Stimulated activated CD8-positive, alpha-beta memory T cell treated with anti-CD3 and anti-CD28 coated beads, Interleukin-15, amount 100 ng/mL, for 48 hours (primary cell): ENCODE measurements at regions not wholly inside any gene's neighbourhood (a gene's known extent, or its start where the extent isn't known, plus 50 kb on each side); places are given as distances from the start of the nearest gene placed in this dataset.

Experiments
- DNase-seq, 2 donors: peaks; one replicate each; pipeline ENCODE4 v3.0.0-alpha.2; 2020; ENCODE audit warnings: low read depth in 2 of 2

- DNase-seq, result no peak
Measured at GRCh38 chr13:34547929-34548328, 394.1 kb upstream of the NBEA start.

DNA sequence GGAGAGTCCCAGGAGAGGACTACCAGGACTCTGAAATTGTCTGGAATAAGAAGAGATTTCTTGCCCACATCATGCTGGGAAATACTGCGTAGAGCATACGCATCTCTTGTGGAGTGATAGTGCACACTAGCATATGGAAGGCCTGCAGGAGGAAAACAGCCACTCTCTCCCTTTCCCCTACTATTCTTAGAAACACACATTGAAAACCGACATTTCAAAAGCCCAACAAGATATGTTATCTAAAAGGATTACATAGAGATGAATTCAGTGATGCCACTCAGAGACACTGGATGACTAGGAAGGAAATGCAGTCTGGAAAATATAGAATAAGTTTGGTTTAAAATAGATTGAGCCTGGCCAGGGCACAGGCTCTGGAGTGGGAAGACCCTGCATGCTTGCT is 388.7 kb upstream of the NBEA start:
- DNase-seq, result no peak

DNA sequence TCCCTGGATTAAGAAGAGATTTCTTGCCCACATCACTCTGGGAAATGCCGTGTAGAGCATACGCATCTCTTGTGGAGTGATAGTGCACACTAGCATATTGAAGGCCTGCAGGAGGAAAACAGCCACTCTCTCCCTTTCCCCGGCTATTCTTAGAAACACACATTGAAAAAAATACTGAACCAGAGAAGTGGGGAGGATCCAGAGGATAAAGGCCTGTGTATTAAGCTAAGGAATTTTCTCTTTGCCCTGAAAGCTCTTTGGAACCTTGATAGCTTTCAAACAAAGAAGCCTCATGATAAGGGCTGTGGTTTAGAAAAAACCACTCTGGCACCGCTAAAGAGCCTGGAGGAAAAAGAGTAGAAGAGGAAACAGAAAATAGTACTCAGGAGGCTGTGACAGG is 386.1 kb upstream of the NBEA start:
- no peak for DNase-seq

- no peak for DNase-seq
Measured at GRCh38 chr13:34561033-34561432, 381.0 kb upstream of the NBEA start.

DNA sequence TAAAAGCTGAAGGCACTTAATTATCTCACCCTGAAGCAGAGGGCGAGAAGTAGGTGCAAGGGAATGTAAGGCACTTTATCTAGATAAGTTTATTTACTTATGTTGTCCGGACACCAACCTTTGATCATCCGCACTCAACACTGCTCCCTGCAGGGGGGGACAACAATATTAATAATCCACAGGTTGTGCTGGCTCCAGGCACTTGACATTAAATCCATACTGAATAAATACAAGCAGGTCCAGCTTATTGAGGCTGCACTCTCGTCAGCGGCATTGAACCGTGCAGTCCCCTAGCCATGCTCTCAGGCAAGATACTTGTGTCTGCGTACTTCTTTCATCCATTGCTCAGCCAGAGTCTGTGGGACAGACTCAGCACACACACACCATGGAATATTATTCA is 374.5 kb upstream of the NBEA start:
- no peak for DNase-seq

- DNase-seq, result no peak
Measured at GRCh38 chr13:34570698-34571353, 371.2 kb upstream of the NBEA start.

DNA sequence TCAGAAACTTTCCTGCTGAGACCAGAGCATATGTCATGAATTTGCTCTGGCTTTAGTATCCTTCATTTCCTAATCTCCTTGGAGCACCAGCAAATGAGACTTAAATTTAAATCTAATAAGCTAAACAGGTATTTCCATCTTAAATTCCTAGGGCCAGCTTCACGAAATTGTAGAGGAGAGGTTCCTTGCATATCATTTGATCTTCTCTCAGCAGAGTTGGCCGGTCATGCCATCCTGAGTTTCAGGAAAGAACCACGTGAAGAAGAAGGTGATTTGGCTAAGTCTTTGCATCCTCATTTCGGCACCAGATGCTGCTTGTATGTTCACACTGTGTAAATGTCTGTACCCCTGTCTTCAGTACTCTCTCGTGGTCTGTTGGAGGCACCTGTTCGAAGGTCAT is 370.4 kb upstream of the NBEA start:
- DNase-seq, result no peak

DNA sequence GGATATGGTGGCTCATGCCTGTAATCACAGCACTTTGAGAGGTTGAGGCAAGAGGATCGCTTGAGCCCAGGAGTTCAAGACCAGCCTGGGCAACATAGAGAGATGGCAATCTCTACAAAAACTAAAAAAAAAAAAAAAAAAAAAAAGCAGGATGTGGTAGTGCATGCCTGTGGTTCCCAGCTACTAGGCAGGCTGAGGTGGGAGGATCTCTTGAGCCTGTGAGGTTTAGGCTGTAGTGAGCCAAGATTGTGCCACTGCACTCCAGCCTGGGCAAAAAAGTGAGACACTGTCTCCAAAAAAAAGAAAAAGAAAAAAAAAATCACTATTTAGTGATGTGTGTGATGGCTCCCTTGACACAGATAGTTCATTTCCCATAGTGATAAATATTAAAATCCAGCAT is 365.0 kb upstream of the NBEA start:
- no peak for DNase-seq

- DNase-seq, result no peak
Measured at GRCh38 chr13:34578471-34578870, 363.6 kb upstream of the NBEA start.

DNA sequence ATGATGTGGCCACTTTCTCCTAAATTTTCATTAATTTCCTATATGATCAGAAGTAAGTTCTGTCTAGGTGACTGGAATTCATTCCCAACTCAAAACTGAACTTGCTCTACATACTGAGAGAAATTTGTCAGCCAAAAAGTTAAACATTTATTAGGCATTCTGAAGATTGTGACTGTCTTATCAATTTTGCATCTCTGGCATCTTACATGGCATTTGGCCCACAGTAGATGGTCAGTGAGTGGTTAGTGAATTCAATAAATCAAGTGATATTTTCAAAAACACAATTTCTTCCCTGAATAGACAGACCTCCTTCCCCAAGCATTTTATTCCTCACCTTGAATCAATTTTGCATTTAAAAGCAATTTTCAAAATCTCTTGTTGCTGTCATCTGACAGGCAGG is 363.2 kb upstream of the NBEA start:
- no peak for DNase-seq

DNA sequence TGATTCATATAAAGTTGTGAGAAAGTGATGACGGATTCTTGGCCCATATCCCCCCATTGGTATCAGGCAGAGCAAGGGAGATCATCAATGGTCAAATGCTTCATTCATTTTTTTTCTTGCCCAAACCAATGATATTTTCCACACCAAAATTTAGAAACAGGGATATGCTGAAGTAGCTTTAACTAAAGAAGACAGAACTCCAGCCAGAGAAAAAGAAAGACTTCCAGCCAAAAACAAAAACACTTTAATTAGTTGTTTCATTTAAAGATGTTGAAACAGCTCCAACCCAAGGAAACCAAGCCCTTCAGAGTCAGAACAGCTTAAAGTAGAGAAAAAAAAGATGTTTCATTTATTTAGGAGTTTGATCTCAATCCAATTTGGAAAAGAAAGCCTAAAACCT is 358.9 kb upstream of the NBEA start:
- DNase-seq, result no peak

DNA sequence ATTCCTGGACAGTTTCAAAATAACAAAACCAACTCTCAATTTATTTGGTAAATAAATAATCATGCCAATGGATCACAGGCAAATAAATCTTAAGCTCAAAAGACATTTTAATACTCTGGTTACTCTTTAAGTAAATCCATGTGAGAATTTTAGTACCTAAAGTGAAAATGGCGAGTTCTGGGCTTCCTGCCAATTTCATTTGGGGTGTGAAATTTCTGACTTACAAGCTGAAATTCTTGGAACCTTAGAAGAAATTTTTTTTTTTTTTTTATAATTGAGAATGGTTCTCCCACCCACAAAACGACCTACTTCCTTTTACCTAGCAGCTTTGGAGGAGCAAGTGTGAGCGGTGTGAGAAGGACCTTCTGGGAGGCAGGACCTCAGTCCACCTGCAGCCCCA is 354.5 kb upstream of the NBEA start:
- DNase-seq, result no peak

DNA sequence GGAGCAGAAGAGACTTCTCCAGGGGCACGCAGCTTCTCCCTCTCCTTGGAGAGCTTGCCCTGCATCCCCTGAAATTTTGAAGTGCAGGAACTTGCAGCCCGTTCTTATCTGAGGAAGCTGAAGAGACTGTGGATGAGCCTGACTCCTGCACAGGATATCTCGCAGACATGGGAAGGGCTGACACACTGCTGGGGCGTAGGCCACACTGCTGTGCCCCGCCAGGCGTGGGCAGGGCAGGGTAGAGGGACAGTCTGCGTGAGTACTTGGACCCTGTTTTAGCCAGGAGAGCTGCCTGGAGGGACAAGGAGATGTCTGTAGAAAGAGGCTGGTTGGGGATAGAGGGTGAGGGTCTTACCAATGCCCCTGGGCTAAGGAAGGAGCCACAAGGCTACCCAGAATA is 353.7 kb upstream of the NBEA start:
- DNase-seq, result no peak

GRCh38 chr13:34589581-34589980 is 352.5 kb upstream of the NBEA start:
- no peak for DNase-seq

- no peak for DNase-seq
Measured at GRCh38 chr13:34591129-34591528, 350.9 kb upstream of the NBEA start.

GRCh38 chr13:34591900-34592529 is 350.1 kb upstream of the NBEA start:
- no peak for DNase-seq

- DNase-seq, result no peak
Measured at GRCh38 chr13:34593658-34594057, 348.4 kb upstream of the NBEA start.

DNA sequence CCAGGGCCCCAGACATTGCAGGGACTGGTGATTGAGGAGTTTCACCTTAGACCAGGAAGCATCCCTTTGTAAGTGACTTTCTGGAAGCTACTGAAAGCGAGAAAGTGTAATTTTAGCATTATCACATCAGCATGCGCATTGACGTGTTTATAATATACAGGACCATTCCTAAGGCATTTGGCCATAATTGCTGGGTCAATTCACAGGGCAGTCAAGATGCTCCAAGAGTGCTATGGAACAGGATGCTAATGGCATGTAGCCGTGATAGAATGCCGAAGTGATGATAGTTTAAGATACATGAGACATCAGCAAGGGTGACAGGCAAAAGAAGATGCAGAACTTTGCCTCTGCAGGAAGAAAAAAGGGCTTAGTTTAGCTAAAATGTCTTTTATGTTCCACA is 347.6 kb upstream of the NBEA start:
- no peak for DNase-seq

GRCh38 chr13:34608331-34608730 is 333.7 kb upstream of the NBEA start:
- DNase-seq, result no peak

DNA sequence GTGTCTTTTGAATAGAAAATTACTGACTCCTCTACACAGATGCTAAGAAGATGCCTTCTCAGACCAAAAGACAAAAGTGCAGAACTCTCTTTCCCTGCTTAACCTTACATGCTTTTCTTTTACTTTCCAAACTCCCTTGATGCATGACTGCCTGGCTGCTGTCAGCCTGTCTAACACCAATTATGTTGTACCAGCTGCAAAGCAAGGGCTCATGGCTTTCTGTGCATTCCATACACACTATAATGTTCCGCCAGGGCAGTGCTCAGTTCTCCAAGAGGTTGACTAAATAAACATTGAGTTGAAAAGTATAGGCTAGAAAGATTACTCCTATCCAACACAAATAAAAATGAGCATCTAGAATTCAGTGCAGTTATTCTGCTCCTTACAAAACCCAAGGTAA is 330.4 kb upstream of the NBEA start:
- no peak for DNase-seq

DNA sequence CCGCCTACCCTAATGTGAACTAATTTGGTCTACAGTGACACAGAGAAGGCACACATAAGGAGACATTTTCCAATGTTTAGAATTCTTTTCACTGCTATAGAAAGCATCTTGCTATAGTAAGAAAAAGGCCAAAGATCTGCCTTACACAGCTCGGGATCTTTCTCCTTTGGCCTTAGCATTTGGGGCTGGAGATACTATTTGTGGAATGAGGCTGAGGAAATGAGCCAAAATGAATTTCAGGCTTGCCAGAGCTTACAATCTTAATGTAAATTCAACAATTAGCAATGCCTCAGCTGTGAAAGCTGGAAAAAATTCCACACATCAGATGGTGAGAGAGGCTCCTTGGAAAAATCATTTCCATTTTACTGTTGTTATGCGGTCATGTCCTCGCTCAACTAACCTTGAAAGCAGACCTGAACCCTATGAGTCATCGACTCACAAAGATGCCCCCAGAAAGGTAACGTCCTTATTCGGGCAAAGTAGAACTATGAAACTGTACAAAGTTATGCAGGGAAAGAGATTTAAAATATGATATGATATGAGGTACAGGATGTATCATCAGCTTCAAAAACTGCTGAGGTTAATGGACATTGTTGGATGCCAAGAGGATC is 324.5 kb upstream of the NBEA start:
- no peak for DNase-seq

- no peak for DNase-seq
Measured at GRCh38 chr13:34618654-34619053, 323.4 kb upstream of the NBEA start.

- DNase-seq, result no peak
Measured at GRCh38 chr13:34619326-34619725, 322.7 kb upstream of the NBEA start.
